Right atrium auricular region (tissue), 2 donors: ENCODE measurements at regions not wholly inside any gene's neighbourhood (a gene's known extent, or its start where the extent isn't known, plus 50 kb on each side); places are given as distances from the start of the nearest gene placed in this dataset.

ENCODE experiments used
- DNase-seq: peaks from one replicate; pipeline ENCODE4 v3.0.0-alpha.2; 2019; ENCODE audit warnings: low spot score
- H3K27ac ChIP-seq, 2 donors: fragments of 200-600 bp; sonication (generic); 1 replicate in 1 of 2; 2 replicates in 1 of 2; pipeline ENCODE4 v1.5.1; 2016 to 2019
- H3K27me3 ChIP-seq, 2 donors: fragments of 200-600 bp; sonication (generic); one replicate each; pipeline versions ENCODE4 v1.5.1 to v1.6.0; 2017 to 2019
- H3K36me3 ChIP-seq: fragments of 200-600 bp; sonication (generic); one replicate; pipeline ENCODE4 v1.5.1; 2016
- H3K4me1 ChIP-seq, 2 donors: fragments of 200-600 bp; sonication (generic); one replicate each; pipeline versions ENCODE4 v1.5.1 to v1.6.0; 2017 to 2019
- H3K4me3 ChIP-seq, 2 donors: fragments of 200-600 bp; sonication (generic); 1 replicate in 1 of 2; 2 replicates in 1 of 2; pipeline ENCODE4 v1.5.1; 2017 to 2019; ENCODE audit warnings: mild to moderate bottlenecking in 1 of 2, moderate library complexity in 1 of 2
- H3K9me3 ChIP-seq, 2 donors: fragments of 200-600 bp; sonication (generic); one replicate each; pipeline ENCODE4 v1.5.1; 2019
- CTCF ChIP-seq, 2 donors: fragments of 200-600 bp; sonication (generic); IDR thresholded peaks; one replicate each; pipeline ENCODE4 v1.5.1; 2019; ENCODE audit warnings: antibody characterized with exemption in 2 of 2

- H3K27me3 ChIP-seq, result no peaks in the 10 kb centered on the region
- H3K27ac ChIP-seq, result no peak overlapping the region
- H3K9me3 ChIP-seq, result peaks cover 0 to 17% of the 10 kb centered on the region in 2 donors
- no peak overlapping the region for H3K4me3 ChIP-seq
- no peaks in the 10 kb centered on the region for H3K36me3 ChIP-seq
- no peak for DNase-seq
- TF ChIP-seq CTCF (IDR thresholded peaks at IDR 0.05), result no peak
- H3K4me1 ChIP-seq, result no peaks in the 10 kb centered on the region
These were observed 275.2 kb upstream of the THSD7B start for GRCh38 chr2:136490100-136490499.

DNA sequence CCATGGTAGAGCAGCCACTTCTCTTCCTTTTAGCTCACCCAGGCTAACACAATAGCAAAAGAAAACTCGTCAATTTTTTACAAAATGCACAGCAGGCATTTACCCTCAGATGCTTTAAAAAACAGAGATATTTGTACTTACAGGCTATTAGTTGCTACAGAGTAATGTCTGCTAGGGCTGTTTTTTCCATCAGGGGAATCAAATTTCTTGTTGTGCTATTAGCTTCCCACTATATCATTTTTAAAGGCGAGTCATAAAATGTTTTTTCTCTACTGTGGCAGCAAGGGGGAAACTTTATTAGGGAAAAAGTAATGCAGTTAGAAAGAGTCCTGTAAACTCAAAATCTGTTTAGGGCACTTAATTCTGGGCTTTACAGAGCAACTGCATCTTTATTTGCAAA, 277.9 kb upstream of the THSD7B start:
- Histone ChIP-seq H3K4me1 (no peaks in the 10 kb centered on the region), H3K36me3 (no peaks in the 10 kb centered on the region), H3K9me3 (peaks cover 0 to 17% of the 10 kb centered on the region in 2 donors), H3K27me3 (no peaks in the 10 kb centered on the region), H3K27ac (no peak overlapping the region), H3K4me3 (no peak overlapping the region)
- DNase-seq, result no peak
- TF ChIP-seq CTCF (IDR thresholded peaks at IDR 0.05), result no peak

GRCh38 chr2:136486115-136486514, 279.2 kb upstream of the THSD7B start:
- no peak for DNase-seq
- Histone ChIP-seq H3K4me3 (no peak overlapping the region), H3K9me3 (peaks cover 0 to 17% of the 10 kb centered on the region in 2 donors), H3K4me1 (no peaks in the 10 kb centered on the region), H3K36me3 (no peaks in the 10 kb centered on the region), H3K27me3 (no peaks in the 10 kb centered on the region), H3K27ac (no peak overlapping the region)
- no peak for TF ChIP-seq CTCF (IDR thresholded peaks at IDR 0.05)

GRCh38 chr2:136482966-136483365, 282.4 kb upstream of the THSD7B start:
- Histone ChIP-seq H3K4me3 (no peak overlapping the region), H3K4me1 (no peaks in the 10 kb centered on the region), H3K27ac (no peak overlapping the region), H3K9me3 (peaks cover 0 to 16% of the 10 kb centered on the region in 2 donors), H3K36me3 (no peaks in the 10 kb centered on the region), H3K27me3 (no peaks in the 10 kb centered on the region)
- TF ChIP-seq CTCF (IDR thresholded peaks at IDR 0.05), result no peak
- no peak for DNase-seq

GRCh38 chr2:136482006-136482405, 283.3 kb upstream of the THSD7B start:
- H3K4me1 ChIP-seq, result no peaks in the 10 kb centered on the region
- H3K36me3 ChIP-seq, result no peaks in the 10 kb centered on the region
- no peaks in the 10 kb centered on the region for H3K27me3 ChIP-seq
- no peak overlapping the region for H3K4me3 ChIP-seq
- H3K9me3 ChIP-seq, result peaks cover 0 to 16% of the 10 kb centered on the region in 2 donors
- no peak for TF ChIP-seq CTCF (IDR thresholded peaks at IDR 0.05)
- DNase-seq, result no peak
- no peak overlapping the region for H3K27ac ChIP-seq

GRCh38 chr2:136479696-136480095, 285.6 kb upstream of the THSD7B start:
- peaks cover 0 to 16% of the 10 kb centered on the region in 2 donors for H3K9me3 ChIP-seq
- no peak overlapping the region for H3K27ac ChIP-seq

More at GRCh38 chr2:136479696-136480095, 285.6 kb upstream of the THSD7B start:
- no peak for DNase-seq
- Histone ChIP-seq H3K4me3 (no peak overlapping the region), H3K36me3 (no peaks in the 10 kb centered on the region), H3K4me1 (no peaks in the 10 kb centered on the region), H3K27me3 (no peaks in the 10 kb centered on the region)
- no peak for TF ChIP-seq CTCF (IDR thresholded peaks at IDR 0.05)
